ENCODE measurements at regions not wholly inside any gene's neighbourhood (a gene's known extent, or its start where the extent isn't known, plus 50 kb on each side); places are given as distances from the start of the nearest gene placed in this dataset.
A peak's percentile ranks its signal among the peaks of the same experiment; 100 is the strongest.

DNA sequence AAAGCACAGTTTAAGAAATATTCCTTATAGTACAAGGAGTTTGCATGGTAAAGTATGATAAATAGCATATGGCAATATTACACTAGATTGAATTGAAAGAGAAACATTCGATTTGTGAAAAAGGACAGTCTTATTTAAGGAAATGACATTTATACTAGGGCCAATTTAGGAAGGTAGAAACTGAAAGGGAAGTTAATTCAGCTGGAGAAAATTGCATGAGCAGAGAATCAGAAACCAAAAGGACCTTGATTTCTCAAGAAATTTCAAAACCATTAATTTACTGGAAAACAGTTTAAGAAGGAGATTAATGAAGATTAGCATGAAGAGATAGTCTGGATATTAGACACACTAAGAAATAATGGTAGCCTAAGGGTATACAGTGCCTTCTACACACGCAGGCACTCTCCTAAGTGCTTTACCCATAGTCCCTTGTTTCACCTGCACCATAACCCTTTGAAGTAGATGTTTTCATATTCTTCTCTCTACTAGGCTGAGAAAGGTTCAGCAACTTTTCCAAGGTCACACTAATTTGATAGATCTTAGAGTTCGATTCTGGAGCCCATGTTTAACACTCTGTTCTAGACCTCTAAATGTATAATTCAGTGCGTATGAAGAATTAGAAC, 259.1 kb upstream of the SLIT2 start:
- no peak for DNase-seq (ENCODE audit: low spot score)

- peak; percentile 47 for DNase-seq (ENCODE audit: low spot score)
Observed at GRCh38 chr4:19987746-19988145, 264.0 kb upstream of the SLIT2 start.

DNA sequence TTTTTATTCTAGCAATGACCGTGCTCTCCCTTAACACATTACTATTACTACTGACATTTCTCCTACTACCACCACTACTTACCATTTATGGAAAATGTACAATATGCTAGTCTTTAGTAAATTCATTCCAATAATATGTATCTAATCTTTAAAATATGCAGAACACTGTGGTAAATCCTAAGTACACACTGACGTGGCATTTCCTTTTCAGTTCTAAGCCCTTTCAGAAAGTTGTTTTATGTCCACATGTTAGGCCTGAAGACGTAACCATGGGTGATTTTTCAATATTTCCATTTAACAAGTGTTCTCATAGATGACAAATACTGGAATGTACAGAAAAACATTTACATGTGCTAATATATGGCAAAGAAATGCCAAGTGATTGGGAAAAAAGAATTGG, 268.6 kb upstream of the SLIT2 start:
- DNase-seq (ENCODE audit: low spot score), result peak; percentile 30

DNA sequence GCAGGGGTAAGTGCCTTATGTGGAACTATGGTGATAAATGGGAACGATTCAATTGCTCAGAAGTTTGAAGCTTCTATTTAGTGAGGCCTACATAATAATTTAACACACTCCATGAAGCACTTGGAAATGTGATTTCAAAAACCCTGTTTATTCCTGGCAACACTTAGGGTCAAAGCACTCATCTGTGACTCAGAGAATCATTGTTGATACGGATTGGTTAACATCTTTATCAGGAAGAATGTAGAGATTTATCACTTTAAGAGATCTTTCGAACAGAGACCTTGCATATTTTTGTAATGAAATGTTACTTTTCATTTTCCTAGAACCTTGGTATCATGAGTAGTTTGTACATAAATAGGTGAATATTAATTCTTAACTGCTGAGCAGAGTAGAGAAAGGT, 269.1 kb upstream of the SLIT2 start:
- peak; percentile 30 for DNase-seq (ENCODE audit: low spot score)

- DNase-seq (ENCODE audit: low spot score), result no peak
Observed at GRCh38 chr4:19971829-19972228, 279.9 kb upstream of the SLIT2 start.

- DNase-seq (ENCODE audit: low spot score), result no peak
Observed at GRCh38 chr4:19969492-19969891, 282.2 kb upstream of the SLIT2 start.

DNA sequence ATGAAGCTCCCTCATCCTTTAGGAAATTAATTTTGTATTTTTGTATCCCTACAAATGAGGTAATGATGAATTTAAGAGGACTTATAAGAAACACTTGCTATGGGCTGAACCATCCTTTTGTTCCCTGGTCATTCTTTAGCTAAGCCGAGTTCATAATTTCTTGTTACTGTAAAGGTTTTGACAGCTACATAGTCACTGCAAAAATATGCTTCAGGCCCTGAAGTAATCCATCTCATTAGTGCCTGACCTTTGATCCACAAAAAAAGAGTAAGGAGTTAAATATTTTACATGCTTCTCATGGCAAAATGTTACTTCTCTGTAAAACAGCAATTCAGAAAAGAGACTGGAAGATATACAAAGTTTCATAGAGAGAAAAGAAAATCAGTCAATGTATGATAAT, 290.6 kb upstream of the SLIT2 start:
- peak; percentile 55 for DNase-seq (ENCODE audit: low spot score)

DNA sequence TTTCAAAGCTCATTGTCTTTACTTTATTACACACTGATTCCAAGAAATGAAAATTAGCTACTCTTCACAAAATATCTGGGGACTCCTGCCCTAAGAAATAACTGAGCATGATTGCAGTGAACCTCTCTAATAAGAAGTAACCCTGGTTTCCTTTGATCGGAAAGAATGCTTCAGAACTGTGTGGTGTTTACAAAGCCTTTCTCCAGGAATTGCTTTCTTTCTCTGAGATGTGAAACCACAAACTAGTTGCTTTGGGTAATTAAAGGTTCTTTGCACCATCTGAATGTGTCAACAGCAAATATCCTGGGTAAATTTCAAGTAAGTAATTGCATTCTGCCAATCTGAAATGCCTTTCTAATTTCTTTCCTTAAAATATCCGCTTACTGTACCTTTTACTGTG, 292.9 kb upstream of the SLIT2 start:
- no peak for DNase-seq (ENCODE audit: low spot score)

DNA sequence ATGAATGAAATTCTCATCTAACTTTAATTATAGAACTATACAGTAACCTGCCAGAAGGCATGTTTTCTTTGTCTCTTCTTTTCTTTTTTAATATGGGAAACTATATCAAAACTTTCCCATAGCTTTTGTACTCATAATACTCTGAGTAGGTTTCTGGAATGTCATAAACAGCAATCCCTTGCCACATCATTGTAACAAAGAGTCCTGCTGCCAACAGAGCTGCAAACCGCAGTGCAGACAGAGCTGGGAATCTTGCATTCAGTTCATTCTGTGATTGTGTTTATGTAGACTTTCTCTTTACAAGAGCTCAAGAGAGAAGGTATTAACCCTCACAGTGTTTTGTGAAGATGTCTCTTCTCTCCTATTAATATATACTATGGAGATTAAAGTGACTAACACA, 304.4 kb upstream of the SLIT2 start:
- DNase-seq (ENCODE audit: low spot score), result peak; percentile 76

DNA sequence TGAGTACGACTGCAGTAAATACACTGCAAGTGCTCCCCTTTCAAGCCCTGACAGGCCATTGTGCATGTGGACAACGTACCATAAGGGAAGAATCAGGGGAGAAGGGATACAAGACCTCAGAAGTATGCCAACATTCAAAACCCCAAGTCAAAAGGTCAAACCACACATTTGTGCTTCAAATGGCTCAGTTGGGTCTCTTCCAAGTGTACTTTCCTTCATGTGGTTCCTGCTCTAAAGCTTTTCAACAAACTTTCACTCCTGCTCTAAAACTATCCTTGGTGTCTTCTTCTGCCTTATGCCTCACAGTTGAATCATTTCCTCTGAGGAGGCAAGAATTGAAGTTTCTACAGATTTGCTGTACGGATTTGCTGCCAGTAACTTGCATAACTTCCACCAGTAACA, 305.7 kb upstream of the SLIT2 start:
- peak; percentile 53 for DNase-seq (ENCODE audit: low spot score)

DNA sequence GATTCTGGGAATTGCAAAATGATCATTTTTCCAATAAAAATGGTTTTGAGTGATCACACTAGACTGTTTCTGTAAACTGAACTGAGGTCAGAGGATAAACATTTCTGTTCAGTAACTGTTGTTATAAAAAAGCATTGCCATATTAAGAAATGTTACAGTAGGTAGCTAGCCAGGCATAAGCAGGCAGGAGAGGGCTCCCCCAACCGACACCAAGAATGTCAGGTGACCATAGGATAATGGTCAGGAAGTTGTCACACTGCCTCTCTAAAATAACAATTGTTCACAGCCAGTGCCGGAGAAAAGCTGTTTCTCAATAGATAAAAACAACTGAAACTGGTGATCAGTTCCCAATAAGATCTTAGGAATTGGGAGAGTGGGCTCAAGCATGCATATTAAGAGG, 306.2 kb upstream of the SLIT2 start:
- no peak for DNase-seq (ENCODE audit: low spot score)

DNA sequence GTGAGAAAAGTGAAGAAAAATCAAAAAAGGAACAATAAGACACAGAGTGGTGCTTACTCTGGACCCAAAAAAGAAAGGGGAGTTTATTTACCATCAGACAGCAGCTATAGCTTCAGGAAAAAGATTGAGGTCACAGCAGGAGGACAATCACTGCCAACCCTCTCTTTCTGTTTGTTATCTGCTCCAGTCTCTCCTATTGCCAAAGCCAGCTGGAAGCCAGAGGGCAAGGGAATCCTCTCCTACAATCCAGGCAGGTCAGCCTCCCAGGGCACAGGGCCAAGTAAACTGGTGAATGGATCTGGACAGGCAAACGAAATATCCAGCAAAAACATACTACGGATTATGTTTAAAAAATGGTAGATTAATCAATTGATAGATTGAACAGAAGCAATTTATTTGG, 306.9 kb upstream of the SLIT2 start:
- DNase-seq (ENCODE audit: low spot score), result no peak

GRCh38 chr4:19944251-19944650, 307.5 kb upstream of the SLIT2 start:
- DNase-seq (ENCODE audit: low spot score), result no peak

DNA sequence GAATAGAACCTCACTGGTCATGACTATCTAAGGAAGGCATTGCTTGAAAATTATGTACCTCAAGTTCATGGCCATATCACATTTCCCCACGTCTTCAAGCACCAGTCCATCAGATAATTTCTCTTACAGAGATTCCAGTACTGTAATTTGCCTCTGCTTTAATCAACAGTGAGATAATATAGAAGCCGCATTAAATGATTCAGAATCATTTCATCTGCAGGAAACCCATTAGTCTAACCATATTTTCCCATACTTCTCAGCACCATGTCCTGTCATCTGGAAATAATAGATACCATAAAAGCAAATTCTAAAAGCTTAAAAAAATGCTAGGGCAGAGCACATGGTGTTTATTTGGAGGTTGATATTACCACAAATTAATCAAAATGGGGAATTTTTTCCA, 310.3 kb upstream of the SLIT2 start:
- no peak for DNase-seq (ENCODE audit: low spot score)

DNA sequence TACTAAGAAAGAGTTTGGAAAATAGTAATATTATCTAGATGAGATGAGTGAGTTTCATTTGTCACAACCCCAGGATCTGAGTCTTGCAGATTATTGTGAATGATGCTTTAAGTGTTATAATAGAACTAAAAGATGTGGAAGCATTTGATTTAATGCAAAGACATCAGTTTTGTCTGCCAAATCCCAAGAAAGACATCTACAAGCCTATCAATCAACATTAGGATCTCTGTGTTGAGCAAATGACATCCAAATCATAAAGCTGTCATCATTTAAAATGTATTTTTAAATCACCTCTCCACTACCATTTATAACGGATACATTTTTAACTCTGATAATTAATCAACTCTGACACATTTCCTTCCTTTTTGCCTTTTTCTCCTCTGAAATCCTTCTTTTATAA, 310.8 kb upstream of the SLIT2 start:
- DNase-seq (ENCODE audit: low spot score), result no peak

- DNase-seq (ENCODE audit: low spot score), result peak; percentile 79
Observed at GRCh38 chr4:19936476-19936875, 315.2 kb upstream of the SLIT2 start.

DNA sequence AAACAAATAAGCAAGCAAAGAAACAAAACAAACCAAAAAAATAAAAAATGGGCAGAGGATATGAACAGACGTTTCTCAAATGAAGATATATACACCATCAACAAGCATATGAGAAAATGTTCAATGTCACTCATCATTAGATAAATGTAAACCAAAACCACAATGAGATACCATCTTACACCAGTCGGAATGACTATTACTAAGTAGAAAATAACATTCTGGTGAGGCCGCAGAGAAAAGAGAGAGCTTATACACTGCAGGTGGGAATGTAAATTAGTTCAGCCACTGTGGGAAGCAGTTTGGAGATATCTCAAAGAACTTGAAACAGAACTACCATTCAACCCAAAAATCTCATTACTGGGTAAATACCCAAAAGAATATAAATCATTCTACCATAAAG, 321.0 kb upstream of the SLIT2 start:
- DNase-seq (ENCODE audit: low spot score), result no peak

GRCh38 chr4:19927381-19927780, 324.3 kb upstream of the SLIT2 start:
- DNase-seq (ENCODE audit: low spot score), result no peak

GRCh38 chr4:19925516-19925915, 326.2 kb upstream of the SLIT2 start:
- DNase-seq (ENCODE audit: low spot score), result no peak

GRCh38 chr4:19924761-19925160, 326.9 kb upstream of the SLIT2 start:
- no peak for DNase-seq (ENCODE audit: low spot score)

DNA sequence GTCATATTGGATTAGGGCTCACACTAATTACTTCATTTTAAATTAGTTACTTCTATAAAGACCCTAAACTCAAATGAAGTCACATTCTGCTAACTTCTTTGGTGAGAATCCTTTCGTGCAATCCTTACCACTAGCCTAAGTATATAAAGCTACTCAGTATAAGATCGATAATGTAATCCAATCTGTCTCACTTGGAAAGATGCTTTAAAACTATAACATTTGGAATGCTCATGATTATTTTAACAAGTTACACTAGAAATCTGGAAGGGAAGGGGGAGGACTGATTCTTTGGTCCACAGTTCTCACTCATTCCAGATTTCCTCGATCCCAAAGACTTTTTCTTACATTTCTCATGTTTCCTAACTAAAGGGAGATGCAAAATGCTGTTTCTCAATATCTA, 336.4 kb upstream of the SLIT2 start:
- DNase-seq (ENCODE audit: low spot score), result no peak

DNA sequence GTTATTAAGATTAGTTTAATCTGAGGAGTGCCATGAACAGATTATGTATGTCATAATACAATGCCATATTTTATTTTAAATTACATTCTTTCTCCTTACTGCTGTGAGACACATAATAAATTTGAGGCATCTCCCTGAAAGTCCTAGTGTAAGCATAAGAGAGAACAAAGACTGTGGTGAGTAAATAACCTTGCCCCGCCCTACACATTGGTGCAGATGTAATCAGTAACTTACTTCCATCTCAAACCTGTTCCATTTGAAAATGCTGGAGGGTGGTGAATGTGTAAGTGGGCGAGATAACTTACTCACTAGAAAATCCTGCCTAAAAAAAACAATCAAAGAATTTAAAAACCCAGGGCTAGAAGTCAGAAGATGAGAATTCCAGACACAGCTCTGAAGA, 338.1 kb upstream of the SLIT2 start:
- DNase-seq (ENCODE audit: low spot score), result no peak

GRCh38 chr4:19910861-19911525, 340.7 kb upstream of the SLIT2 start:
- DNase-seq (ENCODE audit: low spot score), result no peak

GRCh38 chr4:19905024-19905423, 346.7 kb upstream of the SLIT2 start:
- no peak for DNase-seq (ENCODE audit: low spot score)
